ENCODE measurements at regions not wholly inside any gene's neighbourhood (a gene's known extent, or its start where the extent isn't known, plus 50 kb on each side); places are given as distances from the start of the nearest gene placed in this dataset.

DNA sequence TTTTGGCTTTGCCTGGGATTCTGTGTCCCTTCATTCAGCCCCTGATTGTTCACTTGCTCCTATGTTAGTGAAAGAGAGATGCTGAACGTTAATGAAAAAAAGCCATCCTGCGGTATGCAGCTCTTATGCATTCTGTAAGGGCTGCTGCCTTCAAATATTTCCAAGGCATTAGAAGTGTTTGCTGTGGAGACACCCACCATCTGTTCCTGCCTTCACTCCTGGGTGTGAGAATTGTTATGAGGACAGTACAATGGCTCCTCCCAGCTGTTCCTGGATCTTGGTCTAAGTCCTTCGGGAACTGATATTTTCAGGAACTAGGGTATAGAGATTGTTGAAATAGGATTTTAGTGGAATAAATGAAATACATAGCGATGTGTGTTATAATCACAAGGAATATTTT is 427.1 kb upstream of the FAM47C start:
- no peak for TF ChIP-seq CTCF (IDR thresholded peaks at IDR 0.05; ENCODE audit: borderline replicate concordance)
- no peaks in the 10 kb centered on the region for H3K36me3 ChIP-seq

GRCh38 chrX:36583674-36584073 is 424.5 kb upstream of the FAM47C start:
- Histone ChIP-seq H3K27me3 (ENCODE audit: low read depth) (no peaks in the 10 kb centered on the region), H3K4me3 (no peak overlapping the region), H3K9me3 (replicated peaks) (no peaks in the 10 kb centered on the region), H3K27ac (replicated peaks) (no peak overlapping the region), H3K4me1 (no peaks in the 10 kb centered on the region), H3K36me3 (no peaks in the 10 kb centered on the region)
- intact Hi-C loops (cut with micrococcal nuclease): no loop called here
- DNase-seq: no peak
- no peak for TF ChIP-seq CTCF (IDR thresholded peaks at IDR 0.05; ENCODE audit: borderline replicate concordance)

More for the DNA sequence above, 427.1 kb upstream of the FAM47C start:
- DNase-seq: no peak
- H3K9me3 ChIP-seq (replicated peaks): no peaks in the 10 kb centered on the region
- H3K27me3 ChIP-seq (ENCODE audit: low read depth): no peaks in the 10 kb centered on the region
- H3K4me1 ChIP-seq: no peaks in the 10 kb centered on the region
- intact Hi-C loops (cut with micrococcal nuclease): no loop called here
- H3K27ac ChIP-seq (replicated peaks): no peak overlapping the region
- H3K4me3 ChIP-seq: no peak overlapping the region

GRCh38 chrX:36609616-36610585 is 398.3 kb upstream of the FAM47C start:
- DNase-seq: no peak
- Histone ChIP-seq H3K9me3 (replicated peaks) (no peaks in the 10 kb centered on the region), H3K36me3 (no peaks in the 10 kb centered on the region), H3K4me3 (no peak overlapping the region), H3K27ac (replicated peaks) (no peak overlapping the region), H3K4me1 (no peaks in the 10 kb centered on the region), H3K27me3 (ENCODE audit: low read depth) (no peaks in the 10 kb centered on the region)
- TF ChIP-seq CTCF (IDR thresholded peaks at IDR 0.05; ENCODE audit: borderline replicate concordance): no peak
- intact Hi-C loops (cut with micrococcal nuclease): no loop called here

DNA sequence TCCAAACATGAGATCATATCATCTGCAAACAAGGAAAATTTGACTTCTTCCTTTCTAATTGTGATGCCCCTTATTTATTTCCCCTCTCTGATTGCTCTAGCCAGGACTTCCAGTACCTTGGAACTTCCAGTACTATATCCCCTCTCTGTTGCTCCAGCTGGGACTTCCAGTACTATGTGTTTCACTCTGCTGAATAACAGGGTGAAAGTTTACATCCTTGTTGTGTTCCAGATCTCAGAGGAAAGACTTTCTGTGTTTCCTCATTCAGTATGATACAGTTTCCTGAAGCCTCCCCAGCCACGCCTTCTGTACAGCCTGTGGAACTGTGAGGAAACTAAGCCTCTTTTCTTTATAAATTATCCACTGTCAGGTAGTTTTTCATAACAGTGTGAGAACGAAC is 381.3 kb upstream of the FAM47C start:
- Histone ChIP-seq H3K4me1 (no peaks in the 10 kb centered on the region), H3K36me3 (no peaks in the 10 kb centered on the region), H3K27me3 (ENCODE audit: low read depth) (no peaks in the 10 kb centered on the region), H3K4me3 (no peak overlapping the region), H3K9me3 (replicated peaks) (no peaks in the 10 kb centered on the region), H3K27ac (replicated peaks) (peak overlapping the region; percentile 67)
- DNase-seq: no peak
- intact Hi-C loops (cut with micrococcal nuclease): no loop called here
- TF ChIP-seq CTCF (IDR thresholded peaks at IDR 0.05; ENCODE audit: borderline replicate concordance): no peak

DNA sequence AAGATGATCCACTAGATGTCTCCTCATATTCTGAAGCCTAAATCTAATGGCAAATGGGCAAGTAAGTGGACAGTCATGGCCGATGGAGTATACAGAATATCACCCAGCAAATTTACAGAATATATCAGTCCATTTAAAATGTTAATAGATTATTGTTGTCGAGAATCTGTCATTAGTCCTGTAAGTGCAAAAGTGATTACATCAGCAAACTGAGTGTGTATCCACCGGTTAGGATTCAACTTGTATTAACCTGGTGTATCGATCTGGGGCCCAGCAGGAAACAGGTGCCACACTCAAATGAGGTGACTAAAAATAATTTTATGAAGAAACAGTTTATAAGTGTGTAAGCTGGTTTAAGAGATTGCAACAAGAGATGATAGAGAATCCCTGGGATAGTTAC is 367.9 kb upstream of the FAM47C start:
- no peak for TF ChIP-seq CTCF (IDR thresholded peaks at IDR 0.05; ENCODE audit: borderline replicate concordance)
- Histone ChIP-seq H3K4me3 (no peak overlapping the region), H3K9me3 (replicated peaks) (no peaks in the 10 kb centered on the region), H3K27ac (replicated peaks) (no peak overlapping the region), H3K27me3 (ENCODE audit: low read depth) (no peaks in the 10 kb centered on the region), H3K36me3 (no peaks in the 10 kb centered on the region), H3K4me1 (no peaks in the 10 kb centered on the region)
- intact Hi-C loops (cut with micrococcal nuclease): no loop called here
- DNase-seq: no peak
